GM23338 (cell line): ENCODE measurements at regions not wholly inside any gene's neighbourhood (a gene's known extent, or its start where the extent isn't known, plus 50 kb on each side); places are given as distances from the start of the nearest gene placed in this dataset.

Experiments used
- ATAC-seq: fragments of 200-7000 bp; cut with Tn5 transposase; 3 replicates; pipeline ENCODE4 v1.9.1; 2020
- DNase-seq: peaks from one replicate; pipeline ENCODE4 v3.0.0-alpha.2; 2015; ENCODE audit warnings: low spot score
- H2AFZ ChIP-seq: fragments of 200-600 bp; sonication (generic); 2 replicates; pipeline ENCODE4 v1.8.0; 2016; ENCODE audit warnings: antibody characterized with exemption, mild to moderate bottlenecking, moderate library complexity
- H3F3A ChIP-seq: fragments of 200-600 bp; sonication (generic); replicated peaks from 2 replicates; pipeline ENCODE4 v1.8.0; 2017; ENCODE audit warnings: antibody characterized with exemption, mixed run types, low read depth
- H3K27ac ChIP-seq: fragments of 200-600 bp; sonication (generic); 2 replicates; pipeline ENCODE4 v1.6.1; 2016; ENCODE audit warnings: low read depth
- H3K27me3 ChIP-seq: fragments of 200-600 bp; sonication (generic); 2 replicates; pipeline ENCODE4 v1.8.0; 2016; ENCODE audit warnings: mild to moderate bottlenecking, mixed run types, moderate library complexity; ENCODE audit not compliant: insufficient read depth
- H3K36me3 ChIP-seq: fragments of 200-600 bp; sonication (generic); 2 replicates; pipeline ENCODE4 v1.8.0; 2016; ENCODE audit warnings: mild to moderate bottlenecking; ENCODE audit not compliant: insufficient read depth
- H3K4me1 ChIP-seq: fragments of 200-600 bp; sonication (generic); 2 replicates; pipeline ENCODE4 v1.8.0; 2016; ENCODE audit warnings: mild to moderate bottlenecking, moderate library complexity; ENCODE audit not compliant: insufficient read depth
- H3K4me2 ChIP-seq: fragments of 200-600 bp; sonication (generic); 2 replicates; pipeline ENCODE4 v1.7.1; 2017; ENCODE audit warnings: mixed run types
- H3K4me3 ChIP-seq: fragments of 200-600 bp; sonication (generic); 2 replicates; pipeline ENCODE4 v1.6.1; 2016; ENCODE audit warnings: mixed run types
- H3K79me2 ChIP-seq: fragments of 200-600 bp; sonication (generic); replicated peaks from 2 replicates; pipeline ENCODE4 v1.8.0; 2017; ENCODE audit warnings: mild to moderate bottlenecking; ENCODE audit not compliant: insufficient read depth
- H3K9me2 ChIP-seq: fragments of 200-600 bp; sonication (generic); 2 replicates; pipeline ENCODE4 v1.8.0; 2017; ENCODE audit not compliant: insufficient read depth
- H4K20me1 ChIP-seq: fragments of 200-600 bp; sonication (generic); replicated peaks from 2 replicates; pipeline ENCODE4 v1.8.0; 2017; ENCODE audit warnings: mild to moderate bottlenecking; ENCODE audit not compliant: insufficient read depth
- H3K27ac Mint-ChIP-seq: 2 replicates; pipeline ENCODE4 v1.8.0; 2020; ENCODE audit warnings: inconsistent platforms, mild to moderate bottlenecking, moderate library complexity, mixed read lengths
- H3K27me3 Mint-ChIP-seq: 3 replicates; pipeline ENCODE4 v1.8.0; 2022; ENCODE audit warnings: low read depth, mild to moderate bottlenecking, moderate library complexity, mixed read lengths, inconsistent platforms; ENCODE audit not compliant: insufficient read depth, poor library complexity
- H3K36me3 Mint-ChIP-seq: 3 replicates; pipeline ENCODE4 v1.8.0; 2021; ENCODE audit warnings: low read depth, mild to moderate bottlenecking, inconsistent platforms, moderate library complexity, mixed read lengths
- H3K4me1 Mint-ChIP-seq: 3 replicates; pipeline ENCODE4 v1.8.0; 2020; ENCODE audit warnings: mild to moderate bottlenecking, inconsistent platforms, mixed read lengths
- H3K4me3 Mint-ChIP-seq: 3 replicates; pipeline ENCODE4 v1.8.0; 2021; ENCODE audit warnings: moderate library complexity, mild to moderate bottlenecking, inconsistent platforms, mixed read lengths
- H3K9me3 Mint-ChIP-seq: 3 replicates; pipeline ENCODE4 v1.8.0; 2020; ENCODE audit warnings: moderate library complexity, mild to moderate bottlenecking, inconsistent platforms, mixed read lengths
- CREB1 ChIP-seq: fragments of 250-450 bp; sonication (Bioruptor Pico); IDR thresholded peaks from 2 replicates; pipeline ENCODE4 v1.5.0; 2020; ENCODE audit warnings: low read depth, mild to moderate bottlenecking, moderate library complexity
- EZH2 ChIP-seq: fragments of 200-600 bp; sonication (generic); IDR thresholded peaks from one replicate; pipeline ENCODE4 v1.8.0; 2017; ENCODE audit warnings: antibody characterized with exemption, mild to moderate bottlenecking, low read depth; ENCODE audit not compliant: unreplicated experiment
- EZH2phosphoT487 ChIP-seq: fragments of 200-600 bp; sonication (generic); IDR thresholded peaks from one replicate; pipeline ENCODE4 v1.8.1; 2018; ENCODE audit warnings: antibody characterized with exemption; ENCODE audit not compliant: unreplicated experiment
- JUNB ChIP-seq: IDR thresholded peaks from one replicate; pipeline ENCODE4 v1.6.1; 2016; ENCODE audit warnings: antibody characterized with exemption; ENCODE audit not compliant: unreplicated experiment
- NANOG ChIP-seq: IDR thresholded peaks from 2 replicates; pipeline ENCODE4 v1.6.1; 2016; ENCODE audit warnings: antibody characterized with exemption, borderline replicate concordance
- POLR2AphosphoS5 ChIP-seq: IDR thresholded peaks from 2 replicates; pipeline ENCODE4 v1.6.1; 2016; ENCODE audit warnings: antibody characterized with exemption, low read depth
- STAT1 ChIP-seq: IDR thresholded peaks from one replicate; pipeline ENCODE4 v1.6.1; 2016; ENCODE audit warnings: antibody characterized with exemption; ENCODE audit not compliant: unreplicated experiment
- ZNF114 ChIP-seq: fragments of 250-450 bp; sonication (Bioruptor Pico); IDR thresholded peaks from 2 replicates; pipeline ENCODE4 v1.5.0; 2020; ENCODE audit warnings: mild to moderate bottlenecking, moderate library complexity
- ZNF331 ChIP-seq: fragments of 250-450 bp; sonication (Bioruptor Pico); IDR thresholded peaks from 2 replicates; pipeline ENCODE4 v1.5.0; 2020; ENCODE audit warnings: low read depth, mild to moderate bottlenecking, moderate library complexity
- TF ChIP-seq, protein P1 (sequence below), 2 experiments: fragments of 200-600 bp in 1 of 2; sonication (generic) in 1 of 2; conservative IDR thresholded peaks; 2 replicates each; pipeline versions ENCODE4 v1.5.1 to v1.6.1; 2016 to 2017; ENCODE audit warnings: antibody characterized with exemption in 2 of 2, low read depth in 2 of 2, mild to moderate bottlenecking in 2 of 2, moderate library complexity in 1 of 2
- TF ChIP-seq, protein P2 (sequence below): IDR thresholded peaks from one replicate; pipeline ENCODE4 v1.6.1; 2018; ENCODE audit warnings: antibody characterized with exemption; ENCODE audit not compliant: unreplicated experiment
- TF ChIP-seq, protein P3 (sequence below): IDR thresholded peaks from 2 replicates; pipeline ENCODE4 v1.6.1; 2016; ENCODE audit warnings: antibody characterized with exemption

DNA sequence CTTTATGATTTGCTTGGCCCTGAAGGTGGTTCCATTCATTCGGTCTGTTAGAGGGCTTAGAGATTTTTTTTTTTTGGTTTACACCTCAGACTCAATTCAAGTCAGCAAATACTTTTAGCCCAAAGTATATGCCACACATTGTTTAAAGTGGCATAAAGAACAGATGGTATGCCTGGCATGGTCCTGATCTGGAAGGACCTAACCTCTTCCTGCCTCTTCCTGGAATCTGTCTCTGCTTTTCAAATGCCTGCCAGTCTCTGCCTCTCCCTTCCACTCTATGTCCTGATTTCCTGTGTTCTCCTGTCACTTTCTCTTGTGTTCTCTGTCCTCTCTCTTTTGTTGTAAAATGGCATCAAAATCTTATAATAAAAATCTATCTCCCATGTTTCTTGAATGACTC lies 158.0 kb downstream of the ANKRD30B start (continued):
- TF ChIP-seq, protein P1, sequence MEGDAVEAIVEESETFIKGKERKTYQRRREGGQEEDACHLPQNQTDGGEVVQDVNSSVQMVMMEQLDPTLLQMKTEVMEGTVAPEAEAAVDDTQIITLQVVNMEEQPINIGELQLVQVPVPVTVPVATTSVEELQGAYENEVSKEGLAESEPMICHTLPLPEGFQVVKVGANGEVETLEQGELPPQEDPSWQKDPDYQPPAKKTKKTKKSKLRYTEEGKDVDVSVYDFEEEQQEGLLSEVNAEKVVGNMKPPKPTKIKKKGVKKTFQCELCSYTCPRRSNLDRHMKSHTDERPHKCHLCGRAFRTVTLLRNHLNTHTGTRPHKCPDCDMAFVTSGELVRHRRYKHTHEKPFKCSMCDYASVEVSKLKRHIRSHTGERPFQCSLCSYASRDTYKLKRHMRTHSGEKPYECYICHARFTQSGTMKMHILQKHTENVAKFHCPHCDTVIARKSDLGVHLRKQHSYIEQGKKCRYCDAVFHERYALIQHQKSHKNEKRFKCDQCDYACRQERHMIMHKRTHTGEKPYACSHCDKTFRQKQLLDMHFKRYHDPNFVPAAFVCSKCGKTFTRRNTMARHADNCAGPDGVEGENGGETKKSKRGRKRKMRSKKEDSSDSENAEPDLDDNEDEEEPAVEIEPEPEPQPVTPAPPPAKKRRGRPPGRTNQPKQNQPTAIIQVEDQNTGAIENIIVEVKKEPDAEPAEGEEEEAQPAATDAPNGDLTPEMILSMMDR (conservative IDR thresholded peaks at IDR 0.05; ENCODE audit: low read depth in 2 of 2) = no peak

DNA sequence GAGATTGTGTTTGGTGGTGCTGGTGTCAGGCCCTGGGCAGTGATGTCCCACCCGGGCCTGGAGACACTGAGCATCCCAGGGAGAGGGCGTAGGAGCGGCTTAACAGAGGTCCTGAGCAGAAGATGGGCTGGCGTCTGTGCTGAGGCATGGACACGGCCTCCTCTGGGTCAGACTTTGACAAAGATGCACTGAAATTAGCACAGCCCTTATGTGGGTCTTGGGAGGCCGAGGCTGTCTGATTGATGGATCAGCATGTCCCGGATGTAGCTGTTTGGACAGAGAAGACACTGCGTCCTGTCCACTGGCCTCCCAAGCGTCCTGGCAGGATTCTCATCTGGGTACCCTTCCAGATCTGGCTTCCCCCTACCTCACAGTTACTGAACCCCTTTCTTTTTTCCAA lies 159.4 kb downstream of the ANKRD30B start:
- no peaks in the 10 kb centered on the region for H3K27me3 ChIP-seq
- H3K4me1 Mint-ChIP-seq = peaks cover 28% of the 10 kb centered on the region
- H4K20me1 ChIP-seq = no peaks in the 10 kb centered on the region
- H3K27ac ChIP-seq = no peak overlapping the region
- H3F3A ChIP-seq = no peaks in the 10 kb centered on the region
- peaks cover 2% of the 10 kb centered on the region for H3K27me3 Mint-ChIP-seq
- H3K36me3 Mint-ChIP-seq = peaks cover 24% of the 10 kb centered on the region
- DNase-seq = no peak
- no peaks in the 10 kb centered on the region for H3K9me2 ChIP-seq
- H2AFZ ChIP-seq = no peak overlapping the region
- H3K4me2 ChIP-seq = no peak overlapping the region
- no peaks in the 10 kb centered on the region for H3K36me3 ChIP-seq
- no peaks in the 10 kb centered on the region for H3K79me2 ChIP-seq
- no peak overlapping the region for H3K4me3 Mint-ChIP-seq
- H3K4me1 ChIP-seq = no peaks in the 10 kb centered on the region
- H3K27ac Mint-ChIP-seq = no peak overlapping the region
- ATAC-seq = no peak
- no peak overlapping the region for H3K4me3 ChIP-seq
- peaks cover 89% of the 10 kb centered on the region for H3K9me3 Mint-ChIP-seq
- TF ChIP-seq, protein P1 (conservative IDR thresholded peaks at IDR 0.05; ENCODE audit: low read depth in 2 of 2) = no peak
- TF ChIP-seq, protein P2, sequence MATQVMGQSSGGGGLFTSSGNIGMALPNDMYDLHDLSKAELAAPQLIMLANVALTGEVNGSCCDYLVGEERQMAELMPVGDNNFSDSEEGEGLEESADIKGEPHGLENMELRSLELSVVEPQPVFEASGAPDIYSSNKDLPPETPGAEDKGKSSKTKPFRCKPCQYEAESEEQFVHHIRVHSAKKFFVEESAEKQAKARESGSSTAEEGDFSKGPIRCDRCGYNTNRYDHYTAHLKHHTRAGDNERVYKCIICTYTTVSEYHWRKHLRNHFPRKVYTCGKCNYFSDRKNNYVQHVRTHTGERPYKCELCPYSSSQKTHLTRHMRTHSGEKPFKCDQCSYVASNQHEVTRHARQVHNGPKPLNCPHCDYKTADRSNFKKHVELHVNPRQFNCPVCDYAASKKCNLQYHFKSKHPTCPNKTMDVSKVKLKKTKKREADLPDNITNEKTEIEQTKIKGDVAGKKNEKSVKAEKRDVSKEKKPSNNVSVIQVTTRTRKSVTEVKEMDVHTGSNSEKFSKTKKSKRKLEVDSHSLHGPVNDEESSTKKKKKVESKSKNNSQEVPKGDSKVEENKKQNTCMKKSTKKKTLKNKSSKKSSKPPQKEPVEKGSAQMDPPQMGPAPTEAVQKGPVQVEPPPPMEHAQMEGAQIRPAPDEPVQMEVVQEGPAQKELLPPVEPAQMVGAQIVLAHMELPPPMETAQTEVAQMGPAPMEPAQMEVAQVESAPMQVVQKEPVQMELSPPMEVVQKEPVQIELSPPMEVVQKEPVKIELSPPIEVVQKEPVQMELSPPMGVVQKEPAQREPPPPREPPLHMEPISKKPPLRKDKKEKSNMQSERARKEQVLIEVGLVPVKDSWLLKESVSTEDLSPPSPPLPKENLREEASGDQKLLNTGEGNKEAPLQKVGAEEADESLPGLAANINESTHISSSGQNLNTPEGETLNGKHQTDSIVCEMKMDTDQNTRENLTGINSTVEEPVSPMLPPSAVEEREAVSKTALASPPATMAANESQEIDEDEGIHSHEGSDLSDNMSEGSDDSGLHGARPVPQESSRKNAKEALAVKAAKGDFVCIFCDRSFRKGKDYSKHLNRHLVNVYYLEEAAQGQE = no peak
- no peak for TF ChIP-seq CREB1
- no peak for TF ChIP-seq POLR2AphosphoS5
- TF ChIP-seq NANOG = no peak
- TF ChIP-seq ZNF331 (CRISPR knock-in tag) = no peak
- no peak for TF ChIP-seq JUNB
- TF ChIP-seq ZNF114 (CRISPR knock-in tag) = no peak
- TF ChIP-seq STAT1 = no peak
- no peak for TF ChIP-seq EZH2phosphoT487
- TF ChIP-seq, protein P3, sequence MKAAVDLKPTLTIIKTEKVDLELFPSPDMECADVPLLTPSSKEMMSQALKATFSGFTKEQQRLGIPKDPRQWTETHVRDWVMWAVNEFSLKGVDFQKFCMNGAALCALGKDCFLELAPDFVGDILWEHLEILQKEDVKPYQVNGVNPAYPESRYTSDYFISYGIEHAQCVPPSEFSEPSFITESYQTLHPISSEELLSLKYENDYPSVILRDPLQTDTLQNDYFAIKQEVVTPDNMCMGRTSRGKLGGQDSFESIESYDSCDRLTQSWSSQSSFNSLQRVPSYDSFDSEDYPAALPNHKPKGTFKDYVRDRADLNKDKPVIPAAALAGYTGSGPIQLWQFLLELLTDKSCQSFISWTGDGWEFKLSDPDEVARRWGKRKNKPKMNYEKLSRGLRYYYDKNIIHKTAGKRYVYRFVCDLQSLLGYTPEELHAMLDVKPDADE = no peak
- no peak for TF ChIP-seq EZH2
